Cerebellar cortex (tissue), 1 donor: ENCODE measurements at regions not wholly inside any gene's neighbourhood (a gene's known extent, or its start where the extent isn't known, plus 50 kb on each side); places are given as distances from the start of the nearest gene placed in this dataset.
"Not testable (repeated sequence)": the region's sequence is repeated elsewhere in the genome, so short reads cannot be mapped to it uniquely, and the experiment has no call there.

ENCODE experiments used
- DNase-seq: peaks from one replicate; pipeline ENCODE4 v3.0.0-alpha.2; 2015; ENCODE audit warnings: low spot score

DNA sequence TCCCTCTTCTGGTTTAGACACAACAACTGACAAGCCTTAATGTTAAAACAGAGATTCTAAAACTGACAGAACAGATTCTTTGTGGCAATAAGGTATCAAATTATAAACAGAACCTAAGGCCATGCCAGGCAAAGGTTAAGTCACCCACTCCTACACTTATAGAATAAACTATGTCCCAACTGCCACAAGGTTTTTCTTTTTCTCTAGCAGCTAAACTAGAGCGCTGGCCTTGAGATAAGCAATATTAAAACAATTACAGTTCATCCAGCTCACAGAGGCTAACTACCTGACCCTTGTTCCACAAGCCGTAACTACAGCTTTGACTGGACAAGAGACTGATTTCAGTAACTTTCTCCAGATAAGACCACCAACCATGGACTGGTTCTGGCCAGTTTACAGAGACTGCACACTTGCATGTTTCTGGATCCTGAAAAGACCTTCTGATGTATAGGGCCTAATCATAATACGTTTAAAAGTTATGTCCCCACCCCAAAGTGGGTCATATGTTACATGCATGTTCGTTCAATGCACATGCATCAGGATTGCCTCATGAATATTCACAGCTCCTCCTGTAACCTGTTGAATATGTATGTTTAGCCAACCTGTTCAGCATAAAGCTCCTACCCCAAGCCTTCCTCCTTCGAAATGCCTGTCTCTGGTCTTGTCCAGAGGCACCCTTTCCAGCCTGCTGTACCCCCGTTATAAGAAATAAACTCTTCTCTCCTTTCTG, 61.9 kb upstream of the VASH1 start:
- DNase-seq: no peak

DNA sequence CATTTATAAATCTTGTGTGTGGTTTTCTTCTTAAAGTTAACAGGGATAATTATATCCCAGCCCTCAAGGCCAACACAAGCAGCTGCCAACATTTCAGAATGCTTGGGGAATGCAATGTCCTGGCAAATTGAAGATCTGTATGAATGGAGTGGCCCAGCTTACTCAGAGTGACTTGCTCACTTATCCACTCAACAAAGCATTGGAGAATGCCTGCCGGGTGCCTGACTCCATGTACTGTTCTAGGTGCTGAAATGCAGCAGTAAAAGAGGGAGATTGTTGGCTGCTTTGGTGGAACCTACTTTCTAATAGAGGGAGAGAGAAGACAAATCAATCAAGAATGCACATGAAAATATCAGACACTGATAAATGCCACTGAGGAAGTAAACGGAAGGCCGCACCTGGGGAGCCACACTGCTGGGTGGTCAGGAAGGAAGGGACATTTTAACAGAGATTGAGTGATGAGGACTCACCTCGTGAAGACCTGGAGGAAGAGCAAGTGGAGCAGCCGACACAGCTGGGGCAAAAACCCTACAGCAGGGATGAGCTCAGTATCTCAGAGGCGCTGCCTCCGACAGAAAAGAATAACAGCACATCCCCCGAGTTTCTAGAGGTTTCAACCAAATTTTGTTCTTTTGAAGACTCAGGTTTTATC, 61.2 kb upstream of the VASH1 start:
- DNase-seq: no peak

DNA sequence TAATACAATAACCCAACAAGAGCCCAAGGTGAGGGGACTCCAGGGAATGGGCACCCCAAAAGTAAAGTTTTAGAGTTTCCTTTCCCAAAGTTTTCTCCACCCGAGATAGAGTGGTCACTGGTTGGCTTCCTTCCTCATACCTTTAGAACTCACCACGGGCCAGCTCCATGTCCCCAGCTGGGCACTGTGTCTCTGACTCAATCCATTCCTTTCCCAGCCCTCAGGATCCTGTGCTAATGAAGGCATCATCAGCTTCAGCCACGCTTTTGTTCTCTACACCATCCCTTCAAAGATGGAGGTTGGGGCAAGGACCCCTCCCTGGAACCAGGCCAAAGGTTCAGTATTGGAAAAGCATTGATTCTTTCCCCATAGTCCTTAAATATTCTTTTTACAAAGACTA, 59.8 kb upstream of the VASH1 start:
- no peak for DNase-seq

DNA sequence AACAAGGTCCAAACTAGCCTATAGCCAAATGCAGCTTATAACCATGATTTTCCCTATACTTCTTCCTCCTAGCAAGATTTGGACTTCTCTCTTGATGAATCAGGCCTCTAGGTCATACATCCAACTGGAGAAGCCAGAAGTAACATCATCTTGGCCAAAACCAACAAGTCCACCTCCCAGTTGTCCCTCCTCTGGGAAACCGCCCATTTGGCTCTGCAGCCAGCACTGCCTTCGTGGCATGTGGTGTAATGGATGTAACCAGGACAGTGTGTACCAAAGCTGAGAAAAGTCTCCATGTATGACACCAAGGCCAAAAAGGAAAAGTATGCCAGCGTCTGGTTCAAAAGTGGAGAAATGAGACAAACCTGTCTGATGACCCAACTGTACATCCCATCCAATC, 59.3 kb upstream of the VASH1 start:
- no peak for DNase-seq

DNA sequence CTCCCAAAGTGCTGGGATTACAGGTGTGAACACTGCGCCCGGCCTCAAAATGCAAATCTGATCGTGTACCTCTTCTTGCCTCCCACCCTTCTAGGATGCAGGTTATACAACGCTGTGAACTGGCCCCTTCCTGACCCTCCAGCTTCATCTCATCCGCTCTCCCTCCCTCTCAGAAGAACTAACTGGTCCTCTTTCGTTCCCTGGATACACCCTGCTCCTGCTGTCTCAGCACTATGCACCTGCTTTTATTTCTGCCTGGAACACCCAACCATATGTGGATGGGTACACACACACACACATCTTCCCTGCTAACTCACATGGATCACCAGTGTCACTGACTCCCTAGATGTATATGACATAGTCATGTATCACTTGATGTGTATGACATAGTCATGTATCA, 56.1 kb upstream of the VASH1 start:
- no peak for DNase-seq

DNA sequence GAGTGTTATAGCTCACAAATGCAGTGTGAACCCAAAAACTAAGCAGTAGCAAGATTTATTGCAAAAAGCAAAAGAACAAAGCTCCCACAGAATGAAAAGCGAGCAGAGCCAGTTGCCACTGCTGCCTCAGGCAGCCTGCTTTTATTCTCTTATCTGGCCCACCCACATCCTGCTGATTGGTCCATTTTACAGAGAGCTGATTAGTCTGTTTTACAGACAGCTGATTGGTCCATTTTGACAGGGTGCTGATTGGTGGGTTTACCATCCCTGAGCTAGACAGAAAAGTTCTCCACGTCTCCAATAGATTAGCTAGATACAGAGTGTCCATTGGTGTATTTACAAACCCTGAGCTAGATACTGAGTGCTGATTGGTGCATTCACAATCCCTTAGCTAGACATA, 55.1 kb upstream of the VASH1 start:
- DNase-seq: not testable (repeated sequence)

DNA sequence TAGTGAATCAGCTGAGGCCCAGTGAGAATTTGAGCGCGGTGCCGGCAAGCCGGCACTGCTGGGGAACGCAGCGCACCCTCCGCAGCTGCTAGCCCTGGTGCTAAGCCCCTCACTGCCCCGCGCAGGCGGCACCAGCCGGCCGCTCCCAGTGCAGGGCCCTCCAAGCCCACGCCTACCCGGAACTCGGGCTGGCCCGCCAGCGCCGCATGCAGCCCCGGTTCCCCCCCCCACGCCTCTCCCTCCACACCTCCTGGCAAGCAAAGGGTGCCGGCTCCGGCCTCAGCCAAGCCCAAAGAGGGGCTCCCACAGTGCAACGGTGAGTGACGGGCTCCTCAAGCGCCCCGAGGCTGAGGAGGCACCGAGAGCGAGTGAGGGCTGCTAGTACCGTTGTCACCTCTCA, 54.5 kb upstream of the VASH1 start:
- DNase-seq: no peak

DNA sequence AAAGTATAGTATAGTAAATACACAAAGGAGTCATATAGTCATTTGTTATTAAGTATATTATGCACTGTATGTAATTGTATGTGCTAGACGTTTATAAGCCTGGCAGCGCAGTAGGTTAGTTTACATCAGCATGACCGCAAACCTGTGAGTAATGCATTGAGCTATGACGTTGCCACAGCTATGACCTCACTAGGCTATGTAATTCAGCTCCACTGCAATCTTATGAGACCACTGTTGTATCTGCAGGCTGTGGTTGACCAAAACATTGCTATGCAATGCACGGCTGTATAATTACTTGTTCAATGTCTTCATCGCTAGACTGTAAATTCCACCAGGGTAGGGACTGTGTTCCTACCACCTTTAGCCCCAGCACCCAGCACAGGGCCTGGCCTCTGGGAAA, 53.2 kb upstream of the VASH1 start:
- no peak for DNase-seq

DNA sequence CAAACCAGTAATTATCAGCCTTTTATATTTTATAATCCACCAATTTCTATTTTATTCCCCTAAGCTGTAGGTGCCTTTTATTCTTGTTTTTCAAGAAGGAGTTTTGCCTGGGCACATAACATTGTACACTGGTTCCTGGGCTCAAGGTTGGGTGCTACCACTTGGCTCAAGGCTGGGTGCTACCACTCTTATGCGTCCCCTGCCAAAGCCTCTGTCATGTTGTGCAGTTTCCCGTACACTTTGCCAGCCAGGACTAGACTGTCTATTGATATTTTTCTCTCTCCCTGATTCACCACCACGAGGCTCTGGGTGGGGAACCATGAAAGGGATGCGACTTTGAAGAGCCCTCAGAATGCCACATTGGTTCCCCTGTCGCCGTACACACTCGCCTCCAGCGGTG, 52.5 kb upstream of the VASH1 start:
- DNase-seq: no peak

DNA sequence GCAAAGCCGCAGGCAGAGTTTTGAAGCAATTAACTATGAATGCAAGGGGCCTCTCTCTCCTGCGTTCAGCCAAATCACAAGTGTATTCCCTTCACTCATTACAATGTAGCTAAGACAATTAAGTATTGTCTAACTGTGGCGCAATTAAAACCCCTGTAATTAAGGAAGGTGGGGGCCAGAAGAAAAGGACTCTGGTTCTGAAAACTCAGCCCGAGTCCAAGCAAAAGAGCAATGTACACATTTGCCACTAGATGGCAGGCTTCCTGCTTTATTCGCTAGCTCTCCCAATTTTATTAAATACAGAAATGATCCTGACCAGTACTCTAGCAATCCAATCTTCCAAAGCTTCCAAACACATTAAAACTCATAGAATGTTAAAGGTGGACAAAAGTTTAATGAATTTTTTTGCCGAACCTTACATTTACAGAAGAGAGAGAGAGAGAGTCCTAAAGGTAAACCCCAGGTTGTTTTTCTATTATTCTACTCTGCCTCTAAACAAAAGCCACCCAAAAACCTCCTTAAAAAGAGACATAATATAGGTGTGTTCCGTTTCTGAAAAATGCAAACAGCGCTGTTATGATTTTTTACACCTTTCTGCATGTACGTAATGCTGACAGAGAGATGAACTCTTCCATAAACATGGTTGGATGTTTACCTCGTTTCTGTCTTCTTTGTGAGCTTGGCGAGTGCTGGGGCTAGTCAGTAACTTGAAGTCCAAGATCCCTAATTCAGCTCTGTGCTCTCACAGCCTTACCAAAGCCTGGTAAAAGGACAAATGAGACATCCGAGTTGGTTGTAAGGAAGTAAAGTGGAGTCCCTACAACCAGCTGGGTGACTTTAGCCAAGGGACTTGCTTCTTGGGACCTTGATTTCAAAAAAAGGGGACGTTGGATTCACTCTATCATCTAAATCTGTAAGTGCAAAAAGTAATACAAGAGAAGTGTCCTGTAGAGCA, 50.9 kb upstream of the VASH1 start:
- peak; percentile 74 for DNase-seq
